Activated CD8-positive, alpha-beta memory T cell treated with anti-CD3 and anti-CD28 coated beads, Interleukin-2, amount 50 U/mL, for 4 hours (primary cell): ENCODE measurements at regions not wholly inside any gene's neighbourhood (a gene's known extent, or its start where the extent isn't known, plus 50 kb on each side); places are given as distances from the start of the nearest gene placed in this dataset.
"Not testable (repeated sequence)": the region's sequence is repeated elsewhere in the genome, so short reads cannot be mapped to it uniquely, and the experiment has no call there.

Source experiments
- DNase-seq: peaks from one replicate; pipeline ENCODE4 v3.0.0-alpha.2; 2020

DNA sequence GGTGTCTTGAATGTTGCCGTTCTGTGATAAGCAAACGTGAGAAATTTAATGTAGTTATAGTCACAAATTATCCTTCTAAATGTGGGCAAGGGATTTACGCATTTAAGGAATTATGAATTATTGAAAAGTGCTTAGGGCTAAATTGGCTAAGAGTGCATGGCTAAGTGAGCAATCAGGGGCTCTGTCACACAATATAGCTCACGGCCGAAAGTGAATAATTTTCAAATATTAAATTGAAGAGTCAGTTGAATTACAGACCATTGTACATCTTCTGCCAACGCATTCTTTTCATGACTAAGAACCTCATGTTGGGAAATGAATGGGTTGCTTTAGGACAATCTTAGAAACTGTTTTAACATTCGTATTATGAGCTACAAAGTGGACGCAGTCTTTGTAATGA lies 1832.9 kb upstream of the LRRTM1 start:
- DNase-seq = no peak

DNA sequence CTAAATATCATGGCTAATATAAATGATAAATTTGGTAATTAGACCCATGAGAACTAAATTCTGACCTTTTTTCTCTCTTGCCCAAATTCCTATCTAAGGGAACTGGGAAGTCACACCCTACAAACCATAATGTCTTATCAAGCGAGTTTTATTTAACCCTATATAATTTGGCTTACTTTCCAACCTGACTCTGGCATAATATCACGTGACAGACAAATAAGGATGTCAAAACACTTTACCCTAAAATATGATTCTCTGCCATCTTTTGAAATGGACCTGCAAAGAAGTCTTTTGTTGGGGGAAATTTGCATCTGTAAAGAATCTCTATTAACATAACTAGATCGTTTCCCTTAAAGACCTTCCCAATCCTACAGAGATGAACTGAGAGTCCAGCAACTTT lies 1823.5 kb upstream of the LRRTM1 start:
- DNase-seq = no peak

DNA sequence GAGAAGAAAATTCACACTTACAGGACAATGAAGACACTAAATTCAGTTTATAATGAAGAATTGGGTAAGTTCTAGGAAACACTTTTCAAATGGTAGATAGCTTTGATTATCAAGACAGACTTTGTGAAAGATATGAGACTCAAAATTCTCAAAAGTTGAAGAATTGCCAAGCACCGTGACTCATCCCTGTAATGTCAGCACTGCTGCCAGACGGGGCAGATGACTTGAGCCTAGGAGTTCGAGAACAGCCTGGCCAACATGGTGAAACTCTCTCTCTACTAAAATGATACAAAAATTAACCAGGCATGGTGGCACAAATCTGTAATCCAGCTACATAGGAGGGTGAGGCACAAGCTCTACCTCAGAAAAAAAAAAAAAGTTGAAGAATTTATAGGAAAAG lies 1820.1 kb upstream of the LRRTM1 start:
- DNase-seq = no peak

DNA sequence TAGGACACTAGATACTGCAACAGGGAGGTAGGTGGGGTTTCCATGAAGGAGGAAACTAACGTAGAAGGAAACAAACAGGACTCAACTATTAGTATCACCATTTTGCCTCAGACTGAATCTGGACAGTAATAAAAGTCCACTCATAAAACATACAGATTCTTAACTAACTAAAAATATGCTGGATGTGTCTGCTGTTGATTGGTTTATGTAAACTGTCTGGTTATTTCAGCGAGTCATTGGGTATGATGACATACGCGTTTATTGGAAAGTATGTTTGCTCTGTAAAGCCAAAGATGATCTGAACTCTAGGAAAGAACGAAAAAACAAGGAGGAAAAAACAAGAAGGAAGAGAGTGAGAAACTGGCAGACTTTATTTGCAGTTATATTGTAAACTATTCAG lies 1816.1 kb upstream of the LRRTM1 start:
- no peak for DNase-seq

DNA sequence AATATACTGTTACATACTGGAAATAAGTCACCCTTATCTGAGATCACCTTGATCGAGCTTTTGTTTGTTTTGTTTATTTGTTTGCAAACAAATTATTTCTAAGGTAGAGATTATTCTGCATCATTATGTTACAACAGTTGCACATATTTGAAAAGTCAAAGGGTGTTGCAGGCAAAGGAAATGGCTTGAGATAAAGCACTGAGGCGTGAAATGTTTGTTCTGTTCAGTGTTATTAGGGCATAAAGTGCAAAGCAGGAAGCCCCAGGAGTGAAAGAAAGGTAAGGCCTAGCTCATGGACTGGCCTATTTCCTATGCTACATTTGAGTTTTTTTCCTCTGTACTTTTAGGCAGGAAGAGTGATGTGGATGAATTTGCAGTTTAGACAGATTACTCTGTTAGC lies 1815.6 kb upstream of the LRRTM1 start:
- no peak for DNase-seq

- DNase-seq = no peak
Observed at GRCh38 chr2:82109418-82109817, 1804.9 kb upstream of the LRRTM1 start.

DNA sequence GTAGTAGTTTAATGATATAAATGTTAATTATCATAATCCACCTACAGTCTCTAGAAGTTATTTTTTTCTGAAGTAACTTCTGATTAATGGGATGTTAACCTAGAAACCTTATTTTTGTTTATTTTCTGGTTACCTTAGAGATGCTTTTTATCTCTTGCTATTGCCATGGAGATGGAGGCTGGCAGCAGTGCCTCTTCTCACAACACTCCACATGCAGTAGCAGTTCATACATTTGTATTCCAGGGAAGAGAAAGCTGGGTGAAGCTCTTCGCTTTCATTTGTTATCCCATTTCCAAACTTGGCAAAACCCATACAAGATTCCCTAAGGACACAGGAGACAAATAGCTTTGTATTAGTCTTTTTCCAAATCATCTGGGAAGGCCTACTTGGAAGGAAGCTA lies 1794.1 kb upstream of the LRRTM1 start:
- no peak for DNase-seq

- no peak for DNase-seq
Observed at GRCh38 chr2:82089518-82089917, 1785.0 kb upstream of the LRRTM1 start.

GRCh38 chr2:82084679-82085392 lies 1780.3 kb upstream of the LRRTM1 start:
- DNase-seq = no peak

- DNase-seq = no peak
Observed at GRCh38 chr2:82075875-82076274, 1771.3 kb upstream of the LRRTM1 start.

DNA sequence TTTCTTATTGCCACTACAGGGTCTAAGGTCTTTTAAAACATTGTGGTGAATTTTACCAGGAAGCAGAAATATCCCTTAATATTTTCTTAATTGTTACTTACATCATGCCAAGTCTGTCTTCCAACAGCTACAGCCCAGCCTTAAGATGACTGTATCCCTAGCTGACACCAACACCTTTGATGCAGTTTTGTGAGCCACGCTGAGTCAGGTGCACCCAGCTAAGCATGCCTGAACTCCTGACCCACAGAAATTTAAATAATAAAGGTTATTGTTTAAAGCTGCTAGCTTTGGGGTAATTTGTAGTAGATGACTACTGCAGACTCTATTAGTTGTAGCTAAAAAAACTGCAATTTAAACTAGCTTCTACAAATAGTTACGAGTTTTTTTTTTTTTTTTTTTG lies 1757.9 kb upstream of the LRRTM1 start:
- no peak for DNase-seq

- no peak for DNase-seq
Observed at GRCh38 chr2:82055846-82056245, 1751.3 kb upstream of the LRRTM1 start.

DNA sequence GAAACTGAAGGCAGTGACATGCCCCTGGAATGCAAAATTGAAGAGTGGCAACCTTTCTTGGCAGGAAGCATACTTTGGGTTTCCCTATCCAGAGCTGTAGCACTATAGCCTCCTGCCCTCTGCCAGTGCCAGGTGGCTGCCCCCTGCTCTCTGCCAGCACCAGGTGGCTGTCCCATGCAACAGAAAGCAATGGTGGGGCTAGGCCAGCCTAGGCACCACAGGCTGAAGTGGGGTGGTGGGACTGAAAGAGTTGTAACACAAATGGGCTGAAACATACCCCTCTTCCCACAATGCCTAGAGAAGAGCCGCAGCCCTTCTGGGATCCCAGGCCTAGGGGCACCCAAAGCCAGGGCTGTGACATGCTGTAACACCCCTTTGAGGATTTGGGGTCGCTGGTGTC lies 1739.3 kb upstream of the LRRTM1 start:
- DNase-seq = no peak

DNA sequence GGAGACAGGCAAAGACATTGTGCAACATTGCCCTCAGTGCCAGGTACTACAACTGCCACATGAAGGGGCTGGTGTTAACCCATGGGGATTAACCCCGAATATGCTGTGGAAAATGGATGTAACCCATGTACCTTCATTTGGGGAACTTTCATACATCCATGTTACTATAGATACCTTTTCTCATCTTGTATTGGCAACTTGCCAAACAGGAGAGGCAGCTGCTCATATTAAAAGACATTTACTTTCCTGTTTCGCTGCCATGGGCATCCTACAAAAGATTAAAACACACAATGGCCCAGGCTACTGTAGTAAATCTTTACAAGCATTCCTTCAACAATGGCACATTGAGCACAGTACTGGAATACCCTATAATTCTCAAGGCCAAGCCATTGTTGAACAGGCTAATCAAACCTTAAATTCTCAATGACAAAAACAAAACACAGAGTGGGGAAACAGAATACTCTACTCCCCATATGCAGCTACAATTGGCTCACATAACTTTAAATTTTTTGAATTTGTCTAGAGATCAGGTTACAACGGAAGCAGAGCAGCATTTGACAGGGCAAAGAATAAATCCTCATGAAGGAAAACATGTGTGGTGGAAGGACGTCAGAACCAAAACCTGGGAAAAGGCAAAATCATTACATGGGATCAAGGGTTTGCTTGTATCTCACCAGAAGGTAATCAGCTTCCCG lies 1723.5 kb upstream of the LRRTM1 start:
- DNase-seq = no peak

DNA sequence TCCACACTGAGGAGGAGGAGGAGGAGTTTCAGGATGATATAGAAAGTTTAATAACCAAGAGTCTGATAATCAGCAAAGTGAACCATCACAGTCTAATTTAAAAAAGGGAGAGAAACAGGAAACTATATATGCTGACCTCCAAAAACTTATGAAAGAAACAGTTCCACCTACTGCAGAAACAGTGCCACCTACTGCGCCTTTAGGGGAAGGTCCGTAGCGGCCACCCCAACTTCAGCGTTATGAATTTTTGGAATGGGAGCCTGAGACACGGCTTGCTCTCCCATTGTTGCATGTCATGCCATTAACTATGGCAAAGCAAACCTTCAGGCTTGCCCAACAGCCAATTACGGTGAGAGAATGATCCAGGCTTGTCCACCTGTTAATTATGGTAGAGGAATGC lies 1719.2 kb upstream of the LRRTM1 start:
- no peak for DNase-seq

DNA sequence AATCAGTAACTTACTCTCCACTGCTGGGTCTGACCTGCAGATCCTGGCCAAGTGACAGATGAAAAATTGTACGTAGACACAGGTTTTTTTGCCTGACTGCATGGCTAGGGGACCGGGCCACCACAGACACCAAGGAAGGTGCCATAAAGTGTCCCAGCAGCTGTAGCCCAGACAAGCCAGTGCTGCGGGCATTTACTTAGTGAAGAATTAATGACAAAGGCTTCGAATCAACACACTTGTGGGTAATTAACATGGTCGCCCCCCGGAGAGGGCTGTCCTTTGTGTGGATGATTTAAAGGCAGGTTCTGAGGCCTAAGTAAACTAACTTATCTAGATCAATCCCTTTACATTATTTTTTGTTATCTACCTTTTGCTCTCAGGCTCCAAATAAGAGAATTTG lies 1709.1 kb upstream of the LRRTM1 start:
- no peak for DNase-seq

DNA sequence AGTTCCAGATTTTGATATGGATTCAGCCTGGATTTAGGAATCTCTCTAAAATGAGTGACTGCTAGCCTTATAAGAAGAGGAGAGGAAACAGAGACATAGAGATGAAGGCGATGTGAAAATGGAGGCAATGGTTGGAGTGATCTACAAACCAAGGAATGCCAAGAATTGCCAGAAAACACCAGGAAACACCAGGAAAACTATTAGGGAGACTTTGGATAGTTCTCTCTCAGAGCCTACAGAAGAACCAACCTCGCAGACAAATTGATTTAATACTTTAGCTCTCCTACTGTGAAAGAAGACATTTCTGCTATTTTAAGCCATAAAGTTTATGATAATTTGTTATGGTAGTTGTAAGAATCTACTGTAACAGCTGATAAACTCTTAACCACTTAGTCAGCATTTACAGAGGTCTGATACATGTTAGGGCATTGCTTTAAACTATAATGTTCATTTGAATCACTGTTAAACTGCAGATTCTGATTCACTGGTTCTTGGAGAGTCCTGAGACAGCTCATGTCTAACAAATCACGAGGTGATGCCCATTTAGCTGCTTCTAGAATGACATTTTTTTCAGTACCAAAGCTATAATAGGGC lies 1702.6 kb upstream of the LRRTM1 start:
- no peak for DNase-seq

GRCh38 chr2:82005889-82006288 lies 1701.3 kb upstream of the LRRTM1 start:
- DNase-seq = not testable (repeated sequence)

- DNase-seq = no peak
Observed at GRCh38 chr2:82001614-82002013, 1697.1 kb upstream of the LRRTM1 start.

DNA sequence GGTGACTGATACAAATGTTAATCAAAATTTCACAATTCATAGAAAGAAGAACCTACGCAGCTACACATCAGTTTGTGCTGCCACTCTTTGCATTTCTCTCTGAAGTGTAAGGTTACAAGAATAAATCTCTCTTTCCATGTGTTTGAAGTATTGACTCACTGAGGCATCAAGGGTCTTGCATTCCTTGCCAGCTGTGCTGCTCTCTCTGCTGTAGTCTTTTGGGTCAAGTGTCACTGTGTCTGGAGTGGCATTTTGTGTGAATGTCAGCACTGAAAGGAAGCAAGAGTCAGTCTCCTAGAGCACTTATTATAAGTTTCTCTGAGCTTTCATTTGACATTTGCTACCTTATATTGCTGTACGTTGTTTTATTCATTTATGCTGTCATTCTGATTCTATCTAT lies 1696.1 kb upstream of the LRRTM1 start:
- DNase-seq = no peak

DNA sequence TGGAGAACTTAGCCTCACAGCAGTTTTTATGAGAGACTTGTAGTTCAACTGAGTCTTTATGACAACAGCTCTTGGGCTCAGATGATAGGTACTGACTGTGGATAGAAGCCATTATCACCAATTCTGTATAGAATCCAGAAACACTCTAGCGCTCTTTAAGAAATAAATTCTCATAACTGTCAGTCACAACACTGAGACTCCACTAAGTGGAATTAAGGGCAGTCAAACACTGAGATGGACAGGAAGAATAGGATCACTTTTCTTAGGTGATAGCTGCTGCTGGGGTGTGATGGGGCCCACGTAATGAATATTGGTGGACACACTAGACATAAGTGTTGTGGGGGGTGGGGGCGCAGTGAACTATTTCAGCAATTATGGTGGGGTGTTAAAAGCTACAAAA lies 1691.8 kb upstream of the LRRTM1 start:
- DNase-seq = no peak

GRCh38 chr2:81991282-81991681 lies 1686.7 kb upstream of the LRRTM1 start:
- DNase-seq = no peak

GRCh38 chr2:81987370-81987769 lies 1682.8 kb upstream of the LRRTM1 start:
- no peak for DNase-seq

GRCh38 chr2:81984969-81985637 lies 1680.6 kb upstream of the LRRTM1 start:
- DNase-seq = no peak
